ENCODE measurements at regions not wholly inside any gene's neighbourhood (a gene's known extent, or its start where the extent isn't known, plus 50 kb on each side); places are given as distances from the start of the nearest gene placed in this dataset.

DNA sequence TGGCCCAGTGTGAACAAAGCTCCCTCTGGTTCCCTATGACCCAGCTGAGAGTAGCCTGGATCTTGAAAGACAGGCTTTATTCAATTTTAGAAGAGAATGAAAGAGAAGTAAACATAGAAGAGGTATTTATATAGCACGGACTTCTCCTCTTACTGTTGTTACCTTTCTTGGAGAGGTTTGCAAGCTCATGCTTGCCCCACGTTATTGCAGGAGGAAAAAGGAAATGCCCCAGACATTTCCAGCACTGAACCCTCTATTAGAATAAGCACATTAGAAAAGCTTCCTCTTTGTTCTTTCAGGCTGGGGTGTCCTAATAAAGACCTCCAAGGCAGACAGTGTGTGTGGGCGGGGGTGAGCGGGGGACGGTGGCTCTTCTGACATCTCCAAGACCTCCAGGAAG, 98.7 kb upstream of the AGBL1 start:
- H2AK5ac ChIP-seq (ENCODE audit: low read length, severe bottlenecking) = no peak overlapping the region
- no peak overlapping the region for H4K91ac ChIP-seq (ENCODE audit: low read length)

DNA sequence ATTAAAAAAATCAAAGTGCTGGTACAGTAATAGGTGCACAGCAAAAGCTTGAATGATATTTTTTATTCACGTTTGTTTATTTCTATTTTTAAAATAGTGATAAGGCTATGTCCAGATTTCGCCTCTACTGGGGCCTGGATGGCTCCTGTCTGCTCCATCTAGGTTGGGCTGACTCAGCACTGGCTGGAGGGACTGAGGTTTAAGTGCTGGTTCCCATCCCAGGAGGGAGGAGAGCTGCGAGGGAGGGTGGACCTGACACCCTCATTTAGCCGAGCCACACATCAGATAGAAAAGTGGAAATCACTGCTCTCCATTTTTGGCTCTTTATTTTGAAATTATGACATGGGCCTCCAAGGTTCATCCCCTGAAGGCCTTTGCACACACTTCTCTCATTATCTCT, 95.4 kb upstream of the AGBL1 start:
- no peaks in the 10 kb centered on the region for H3K36me3 ChIP-seq (ENCODE audit: control insufficient read depth in 1 of 2, insufficient read depth in 2 of 2, low read depth in 1 of 2, low read length in 2 of 2)
- no peak overlapping the region for H4K91ac ChIP-seq (ENCODE audit: low read length)
- WGBS = 55% methylated on average over 4 of the region's 4 CpGs
- H3K23ac ChIP-seq (ENCODE audit: low read length in 2 of 2) = no peak overlapping the region
- no peak overlapping the region for H2BK12ac ChIP-seq (ENCODE audit: low read length in 2 of 2)
- H3K4me3 ChIP-seq (ENCODE audit: insufficient read depth in 1 of 2, low read depth in 1 of 2, low read length in 2 of 2) = no peak overlapping the region
- no peak overlapping the region for H2AK5ac ChIP-seq (ENCODE audit: low read length, severe bottlenecking)
- peaks cover 4% of the 10 kb centered on the region for H3K9me3 ChIP-seq (ENCODE audit: control insufficient read depth, low read length)
- no peak overlapping the region for H3K4ac ChIP-seq (ENCODE audit: low read depth in 1 of 2, low read length in 2 of 2)
- H3K18ac ChIP-seq (ENCODE audit: low read depth in 1 of 2, low read length in 2 of 2) = no peak overlapping the region
- no peaks in the 10 kb centered on the region for H3K27me3 ChIP-seq (ENCODE audit: control insufficient read depth in 1 of 2, insufficient read depth in 1 of 2, low read length in 2 of 2)
- no peak overlapping the region for H2BK120ac ChIP-seq (ENCODE audit: low read depth, low read length)
- H3K4me1 ChIP-seq (ENCODE audit: control insufficient read depth, insufficient read depth, low read depth, low read length) = no peaks in the 10 kb centered on the region
- H3K79me1 ChIP-seq (replicated peaks; ENCODE audit: low read length, poor library complexity, severe bottlenecking) = no peaks in the 10 kb centered on the region
- no peak overlapping the region for H2AFZ ChIP-seq (ENCODE audit: low read depth, low read length)
- no peak overlapping the region for H2BK15ac ChIP-seq (ENCODE audit: low read depth, poor library complexity, severe bottlenecking)
- H4K8ac ChIP-seq (ENCODE audit: low read length) = no peak overlapping the region
- DNase-seq = no peak
- H3K9ac ChIP-seq (ENCODE audit: low read length) = no peak overlapping the region
- H3K4me2 ChIP-seq (ENCODE audit: low read length, poor library complexity, severe bottlenecking) = no peak overlapping the region
- H3K14ac ChIP-seq (ENCODE audit: low read length in 2 of 2) = no peak overlapping the region
- no peak overlapping the region for H3K27ac ChIP-seq (ENCODE audit: low read length, poor library complexity, severe bottlenecking)
- H2BK5ac ChIP-seq (ENCODE audit: low read depth, low read length, poor library complexity, severe bottlenecking) = no peak overlapping the region

More for the DNA sequence above, 98.7 kb upstream of the AGBL1 start:
- Histone ChIP-seq H2BK120ac (ENCODE audit: low read depth, low read length) (no peak overlapping the region), H3K4me2 (ENCODE audit: low read length, poor library complexity, severe bottlenecking) (no peak overlapping the region), H2BK12ac (ENCODE audit: low read length in 2 of 2) (no peak overlapping the region), H3K79me1 (replicated peaks; ENCODE audit: low read length, poor library complexity, severe bottlenecking) (no peaks in the 10 kb centered on the region), H3K23ac (ENCODE audit: low read length in 2 of 2) (no peak overlapping the region), H4K8ac (ENCODE audit: low read length) (no peak overlapping the region), H3K4ac (ENCODE audit: low read depth in 1 of 2, low read length in 2 of 2) (no peak overlapping the region), H3K9ac (ENCODE audit: low read length) (no peak overlapping the region), H2BK15ac (ENCODE audit: low read depth, poor library complexity, severe bottlenecking) (no peak overlapping the region), H2AFZ (ENCODE audit: low read depth, low read length) (no peak overlapping the region), H3K36me3 (ENCODE audit: control insufficient read depth in 1 of 2, insufficient read depth in 2 of 2, low read depth in 1 of 2, low read length in 2 of 2) (no peaks in the 10 kb centered on the region), H2BK5ac (ENCODE audit: low read depth, low read length, poor library complexity, severe bottlenecking) (no peak overlapping the region), H3K14ac (ENCODE audit: low read length in 2 of 2) (no peak overlapping the region), H3K27ac (ENCODE audit: low read length, poor library complexity, severe bottlenecking) (no peak overlapping the region), H3K4me3 (ENCODE audit: insufficient read depth in 1 of 2, low read depth in 1 of 2, low read length in 2 of 2) (no peak overlapping the region), H3K9me3 (ENCODE audit: control insufficient read depth, low read length) (peaks cover 4% of the 10 kb centered on the region), H3K4me1 (ENCODE audit: control insufficient read depth, insufficient read depth, low read depth, low read length) (no peaks in the 10 kb centered on the region), H3K27me3 (ENCODE audit: control insufficient read depth in 1 of 2, insufficient read depth in 1 of 2, low read length in 2 of 2) (no peaks in the 10 kb centered on the region), H3K18ac (ENCODE audit: low read depth in 1 of 2, low read length in 2 of 2) (no peak overlapping the region)
- WGBS = 96% methylated on average over 5 of the region's 5 CpGs
- DNase-seq = no peak

DNA sequence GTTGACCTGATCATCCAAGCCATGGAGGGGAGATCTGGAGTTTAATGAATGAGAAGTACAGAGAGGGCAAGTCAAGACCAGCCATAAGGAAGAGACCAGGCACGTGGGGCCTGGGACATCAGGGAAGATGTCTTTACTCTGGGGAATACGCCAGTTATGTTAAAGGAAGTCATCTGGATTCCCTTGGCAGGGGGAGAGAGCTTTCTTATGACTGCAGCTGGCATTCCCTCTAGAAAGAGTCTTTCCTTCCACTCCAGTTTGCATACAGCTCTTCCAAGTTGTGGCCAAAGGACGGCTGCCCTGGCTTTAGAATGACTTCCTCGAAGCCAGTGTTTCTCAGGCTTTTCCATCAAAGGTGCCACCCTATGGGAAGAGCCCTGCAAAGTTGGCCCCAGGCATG, 93.6 kb upstream of the AGBL1 start:
- H2AFZ ChIP-seq (ENCODE audit: low read depth, low read length) = no peak overlapping the region
- H3K4me1 ChIP-seq (ENCODE audit: control insufficient read depth, insufficient read depth, low read depth, low read length) = no peaks in the 10 kb centered on the region
- no peak overlapping the region for H2AK5ac ChIP-seq (ENCODE audit: low read length, severe bottlenecking)
- H2BK120ac ChIP-seq (ENCODE audit: low read depth, low read length) = no peak overlapping the region
- no peaks in the 10 kb centered on the region for H3K79me1 ChIP-seq (replicated peaks; ENCODE audit: low read length, poor library complexity, severe bottlenecking)
- H3K23ac ChIP-seq (ENCODE audit: low read length in 2 of 2) = no peak overlapping the region
- H3K4me2 ChIP-seq (ENCODE audit: low read length, poor library complexity, severe bottlenecking) = no peak overlapping the region
- H3K9ac ChIP-seq (ENCODE audit: low read length) = no peak overlapping the region
- no peak overlapping the region for H4K8ac ChIP-seq (ENCODE audit: low read length)
- 68% methylated on average over 4 of the region's 4 CpGs for WGBS
- no peaks in the 10 kb centered on the region for H3K36me3 ChIP-seq (ENCODE audit: control insufficient read depth in 1 of 2, insufficient read depth in 2 of 2, low read depth in 1 of 2, low read length in 2 of 2)
- no peak overlapping the region for H2BK12ac ChIP-seq (ENCODE audit: low read length in 2 of 2)
- H3K27ac ChIP-seq (ENCODE audit: low read length, poor library complexity, severe bottlenecking) = no peak overlapping the region
- H3K18ac ChIP-seq (ENCODE audit: low read depth in 1 of 2, low read length in 2 of 2) = no peak overlapping the region
- H4K91ac ChIP-seq (ENCODE audit: low read length) = no peak overlapping the region
- no peak overlapping the region for H2BK15ac ChIP-seq (ENCODE audit: low read depth, poor library complexity, severe bottlenecking)
- no peaks in the 10 kb centered on the region for H3K27me3 ChIP-seq (ENCODE audit: control insufficient read depth in 1 of 2, insufficient read depth in 1 of 2, low read length in 2 of 2)
- peaks cover 4% of the 10 kb centered on the region for H3K9me3 ChIP-seq (ENCODE audit: control insufficient read depth, low read length)
- H3K4me3 ChIP-seq (ENCODE audit: insufficient read depth in 1 of 2, low read depth in 1 of 2, low read length in 2 of 2) = no peak overlapping the region
- H2BK5ac ChIP-seq (ENCODE audit: low read depth, low read length, poor library complexity, severe bottlenecking) = no peak overlapping the region
- DNase-seq = no peak
- no peak overlapping the region for H3K4ac ChIP-seq (ENCODE audit: low read depth in 1 of 2, low read length in 2 of 2)
- H3K14ac ChIP-seq (ENCODE audit: low read length in 2 of 2) = no peak overlapping the region

DNA sequence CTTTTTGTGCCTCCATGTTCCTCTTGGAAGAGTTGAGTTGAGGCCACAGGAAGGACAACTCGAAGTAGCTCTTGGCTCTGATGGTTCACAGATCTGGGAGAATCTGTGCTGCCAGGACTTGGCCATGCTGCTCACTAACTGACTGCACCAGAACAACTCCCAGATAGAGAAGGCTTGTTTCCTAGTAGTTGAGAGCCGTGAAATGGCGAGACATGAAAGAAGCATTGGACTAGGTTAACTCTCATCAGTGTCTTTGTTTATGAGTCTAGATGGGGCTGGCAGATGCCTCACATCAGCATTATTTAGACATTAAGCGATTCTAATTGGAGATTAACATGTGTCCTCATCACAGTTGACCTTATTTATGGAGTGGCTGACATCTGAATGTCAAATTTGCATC, 92.9 kb upstream of the AGBL1 start:
- Histone ChIP-seq H3K18ac (ENCODE audit: low read depth in 1 of 2, low read length in 2 of 2) (no peak overlapping the region), H4K8ac (ENCODE audit: low read length) (no peak overlapping the region), H4K91ac (ENCODE audit: low read length) (no peak overlapping the region), H3K27ac (ENCODE audit: low read length, poor library complexity, severe bottlenecking) (no peak overlapping the region), H3K36me3 (ENCODE audit: control insufficient read depth in 1 of 2, insufficient read depth in 2 of 2, low read depth in 1 of 2, low read length in 2 of 2) (no peaks in the 10 kb centered on the region), H3K4ac (ENCODE audit: low read depth in 1 of 2, low read length in 2 of 2) (no peak overlapping the region), H3K79me1 (replicated peaks; ENCODE audit: low read length, poor library complexity, severe bottlenecking) (no peaks in the 10 kb centered on the region), H3K9ac (ENCODE audit: low read length) (no peak overlapping the region), H3K4me2 (ENCODE audit: low read length, poor library complexity, severe bottlenecking) (no peak overlapping the region), H2BK12ac (ENCODE audit: low read length in 2 of 2) (no peak overlapping the region), H2BK5ac (ENCODE audit: low read depth, low read length, poor library complexity, severe bottlenecking) (no peak overlapping the region), H2BK120ac (ENCODE audit: low read depth, low read length) (no peak overlapping the region), H3K4me1 (ENCODE audit: control insufficient read depth, insufficient read depth, low read depth, low read length) (no peaks in the 10 kb centered on the region), H3K9me3 (ENCODE audit: control insufficient read depth, low read length) (peaks cover 4% of the 10 kb centered on the region), H3K14ac (ENCODE audit: low read length in 2 of 2) (no peak overlapping the region), H2BK15ac (ENCODE audit: low read depth, poor library complexity, severe bottlenecking) (no peak overlapping the region), H2AK5ac (ENCODE audit: low read length, severe bottlenecking) (no peak overlapping the region), H3K27me3 (ENCODE audit: control insufficient read depth in 1 of 2, insufficient read depth in 1 of 2, low read length in 2 of 2) (no peaks in the 10 kb centered on the region), H3K4me3 (ENCODE audit: insufficient read depth in 1 of 2, low read depth in 1 of 2, low read length in 2 of 2) (no peak overlapping the region), H3K23ac (ENCODE audit: low read length in 2 of 2) (no peak overlapping the region), H2AFZ (ENCODE audit: low read depth, low read length) (no peak overlapping the region)
- DNase-seq = no peak
- 67% methylated on average over 4 of the region's 4 CpGs for WGBS
